WTC11 (cell line): ENCODE measurements at regions not wholly inside any gene's neighbourhood (a gene's known extent, or its start where the extent isn't known, plus 50 kb on each side); places are given as distances from the start of the nearest gene placed in this dataset.

ENCODE experiments used
- ATAC-seq: fragments of 200-7000 bp; cut with Tn5 transposase; 2 replicates; pipeline ENCODE4 v1.10.0; 2021; ENCODE audit warnings: mild to moderate bottlenecking, moderate library complexity
- CTCF ChIA-PET: fragments of 300-600 bp; sonication (Branson Sonifier 250); formaldehyde crosslinking; loops from one replicate; lab custom pipeline; 2021; ENCODE audit warnings: antibody characterized with exemption; lab: Charles Lee
- POLR2A ChIA-PET: fragments of 350-600 bp; sonication (Branson Sonifier 250); formaldehyde crosslinking; loops from one replicate; lab custom pipeline; 2021; ENCODE audit warnings: antibody characterized with exemption; lab: Charles Lee
- DNase-seq: peaks from one replicate; pipeline ENCODE4 v3.0.0; 2021; ENCODE audit warnings: low spot score
- H3K27ac Mint-ChIP-seq: 2 replicates; pipeline ENCODE4 v1.8.0; 2021; ENCODE audit warnings: mixed read lengths
- H3K27me3 Mint-ChIP-seq: 2 replicates; pipeline ENCODE4 v1.8.0; 2021; ENCODE audit warnings: low read depth, mild to moderate bottlenecking, moderate library complexity, mixed read lengths
- H3K36me3 Mint-ChIP-seq: 2 replicates; pipeline ENCODE4 v1.8.0; 2021; ENCODE audit warnings: mixed read lengths
- H3K4me1 Mint-ChIP-seq: 2 replicates; pipeline ENCODE4 v1.8.0; 2022; ENCODE audit warnings: mixed read lengths
- H3K4me3 Mint-ChIP-seq: 2 replicates; pipeline ENCODE4 v1.8.0; 2021; ENCODE audit warnings: mild to moderate bottlenecking, moderate library complexity, mixed read lengths
- H3K9me3 Mint-ChIP-seq: 2 replicates; pipeline ENCODE4 v1.8.0; 2021; ENCODE audit warnings: mixed read lengths
- ARID4B ChIP-seq: sonication (generic); formaldehyde crosslinking; IDR thresholded peaks from 2 replicates; pipeline ENCODE4 v1.8.0; 2023; ENCODE audit warnings: missing genetic modification reagents, mild to moderate bottlenecking, borderline replicate concordance
- ATF1 ChIP-seq: sonication (generic); formaldehyde crosslinking; IDR thresholded peaks from 2 replicates; pipeline ENCODE4 v1.8.1; 2023; ENCODE audit warnings: mild to moderate bottlenecking, moderate library complexity, missing genetic modification reagents
- CBFB ChIP-seq: sonication (generic); formaldehyde crosslinking; IDR thresholded peaks from 2 replicates; pipeline ENCODE4 v1.8.1; 2022; ENCODE audit warnings: mild to moderate bottlenecking, low read depth, missing genetic modification reagents
- CREM ChIP-seq: sonication (generic); formaldehyde crosslinking; IDR thresholded peaks from 2 replicates; pipeline ENCODE4 v1.8.1; 2022; ENCODE audit warnings: mild to moderate bottlenecking, missing genetic modification reagents, moderate library complexity
- ESRRA ChIP-seq: sonication (generic); formaldehyde crosslinking; IDR thresholded peaks from 2 replicates; pipeline ENCODE4 v1.8.1; 2022; ENCODE audit warnings: mild to moderate bottlenecking, missing genetic modification reagents, borderline replicate concordance
- JAZF1 ChIP-seq: fragments of 250-450 bp; sonication (Bioruptor Pico); IDR thresholded peaks from 2 replicates; pipeline ENCODE4 v1.9.0; 2021; ENCODE audit warnings: moderate library complexity, mild to moderate bottlenecking, inconsistent platforms
- MXD4 ChIP-seq: fragments of 250-450 bp; sonication (Bioruptor Pico); IDR thresholded peaks from 2 replicates; pipeline ENCODE4 v1.8.0; 2021; ENCODE audit warnings: mild to moderate bottlenecking, moderate library complexity, borderline replicate concordance
- NR2C2 ChIP-seq: sonication (generic); formaldehyde crosslinking; IDR thresholded peaks from 2 replicates; pipeline ENCODE4 v1.8.0; 2022; ENCODE audit warnings: mild to moderate bottlenecking, missing genetic modification reagents
- OVOL2 ChIP-seq: fragments of 250-450 bp; sonication (Bioruptor Pico); IDR thresholded peaks from 2 replicates; pipeline ENCODE4 v1.9.0; 2021; ENCODE audit warnings: mild to moderate bottlenecking, borderline replicate concordance
- SP1 ChIP-seq: sonication (generic); formaldehyde crosslinking; conservative IDR thresholded peaks from 2 replicates; pipeline ENCODE4 v1.8.1; 2022; ENCODE audit warnings: missing genetic modification reagents
- TEAD4 ChIP-seq: sonication (generic); formaldehyde crosslinking; IDR thresholded peaks from 2 replicates; pipeline ENCODE4 v1.8.0; 2022; ENCODE audit warnings: mild to moderate bottlenecking, missing genetic modification reagents
- TP53 ChIP-seq: sonication (generic); formaldehyde crosslinking; IDR thresholded peaks from 2 replicates; pipeline ENCODE4 v1.8.1; 2023; ENCODE audit warnings: mild to moderate bottlenecking, missing genetic modification reagents
- ZNF219 ChIP-seq: sonication (generic); formaldehyde crosslinking; IDR thresholded peaks from 2 replicates; pipeline ENCODE4 v1.8.0; 2023; ENCODE audit warnings: missing genetic modification reagents, mild to moderate bottlenecking, borderline replicate concordance
- ZNF317 ChIP-seq: sonication (generic); formaldehyde crosslinking; IDR thresholded peaks from 2 replicates; pipeline ENCODE4 v1.8.1; 2023; ENCODE audit warnings: low read depth, mild to moderate bottlenecking, moderate library complexity, missing genetic modification reagents, borderline replicate concordance
- TF ChIP-seq, protein P1 (sequence below): sonication (generic); formaldehyde crosslinking; conservative IDR thresholded peaks from 2 replicates; pipeline ENCODE4 v1.8.1; 2022; ENCODE audit warnings: mild to moderate bottlenecking, missing genetic modification reagents
- TF ChIP-seq, protein P2 (sequence below): sonication (generic); formaldehyde crosslinking; IDR thresholded peaks from 2 replicates; pipeline ENCODE4 v1.8.0; 2022; ENCODE audit warnings: mild to moderate bottlenecking, missing genetic modification reagents
- TF ChIP-seq, protein P3 (sequence below): sonication (generic); formaldehyde crosslinking; conservative IDR thresholded peaks from 2 replicates; pipeline ENCODE4 v1.8.1; 2023; ENCODE audit warnings: mild to moderate bottlenecking, low read depth, missing genetic modification reagents, moderate library complexity
- TF ChIP-seq, protein P4 (sequence below): sonication (generic); formaldehyde crosslinking; IDR thresholded peaks from 2 replicates; pipeline ENCODE4 v1.8.1; 2022; ENCODE audit warnings: mild to moderate bottlenecking, missing genetic modification reagents, moderate library complexity, borderline replicate concordance

- TF ChIP-seq, protein P1, sequence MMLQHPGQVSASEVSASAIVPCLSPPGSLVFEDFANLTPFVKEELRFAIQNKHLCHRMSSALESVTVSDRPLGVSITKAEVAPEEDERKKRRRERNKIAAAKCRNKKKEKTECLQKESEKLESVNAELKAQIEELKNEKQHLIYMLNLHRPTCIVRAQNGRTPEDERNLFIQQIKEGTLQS (CRISPR knock-in tag) = no peak
- TF ChIP-seq ARID4B (CRISPR knock-in tag) = no peak
- no peak for TF ChIP-seq MXD4 (CRISPR knock-in tag)
- TF ChIP-seq JAZF1 (CRISPR knock-in tag) = no peak
- ChIA-PET POLR2A (no interaction called here), CTCF (no interaction called here)
- Mint-ChIP-seq H3K27ac (no peak overlapping the region), H3K4me1 (peaks cover 13% of the 10 kb centered on the region), H3K4me3 (no peak overlapping the region), H3K36me3 (no peaks in the 10 kb centered on the region), H3K27me3 (no peaks in the 10 kb centered on the region; the same call in 1 of the 2 replicates), H3K9me3 (no peaks in the 10 kb centered on the region)
- ATAC-seq (no peak), DNase-seq (no peak)
Measured at GRCh38 chr12:109648521-109648920, 65.1 kb upstream of the FAM222A start.

DNA sequence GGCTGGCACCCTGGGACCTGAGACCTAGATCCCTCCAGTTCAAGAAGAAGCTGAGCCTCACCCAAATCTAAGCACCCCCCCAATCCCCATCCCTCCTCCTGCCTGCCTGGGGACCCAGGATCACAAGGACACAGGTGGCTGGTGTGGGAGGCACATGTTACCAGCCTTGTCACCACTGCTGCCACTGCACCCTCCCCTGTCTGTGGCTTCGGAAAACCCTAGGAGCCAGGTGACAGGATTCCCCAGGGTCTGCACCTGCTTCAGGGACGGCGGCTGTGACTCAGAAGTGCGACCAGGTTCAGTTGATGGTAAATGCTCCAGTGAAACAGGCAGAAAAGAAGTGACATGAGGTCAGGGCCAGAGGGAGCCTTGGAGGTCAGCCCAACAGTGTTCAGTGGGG is 62.8 kb upstream of the FAM222A start:
- no peak for ATAC-seq
- Mint-ChIP-seq H3K36me3 (no peaks in the 10 kb centered on the region), H3K4me3 (no peak overlapping the region), H3K4me1 (peaks cover 15% of the 10 kb centered on the region), H3K9me3 (no peaks in the 10 kb centered on the region)
- ChIA-PET POLR2A (no interaction called here), CTCF (interaction anchor here (0.6 kb wide), 1 partner anchor 27 kb away, joined by 4 read pairs; no protein-coding TSS in a partner anchor)
- DNase-seq = no peak
- TF ChIP-seq TP53 (no peak), ZNF219 (CRISPR knock-in tag) (no peak), CREM (CRISPR knock-in tag) (no peak), ESRRA (CRISPR knock-in tag) (no peak), CBFB (CRISPR knock-in tag) (no peak), ATF1 (CRISPR knock-in tag) (no peak), TEAD4 (CRISPR knock-in tag) (no peak), SP1 (CRISPR knock-in tag) (no peak), MXD4 (CRISPR knock-in tag) (no peak), ZNF317 (CRISPR knock-in tag) (no peak), OVOL2 (CRISPR knock-in tag) (no peak), NR2C2 (no peak)
- TF ChIP-seq, protein P2, sequence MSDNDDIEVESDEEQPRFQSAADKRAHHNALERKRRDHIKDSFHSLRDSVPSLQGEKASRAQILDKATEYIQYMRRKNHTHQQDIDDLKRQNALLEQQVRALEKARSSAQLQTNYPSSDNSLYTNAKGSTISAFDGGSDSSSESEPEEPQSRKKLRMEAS (CRISPR knock-in tag) = no peak
- TF ChIP-seq, protein P3, sequence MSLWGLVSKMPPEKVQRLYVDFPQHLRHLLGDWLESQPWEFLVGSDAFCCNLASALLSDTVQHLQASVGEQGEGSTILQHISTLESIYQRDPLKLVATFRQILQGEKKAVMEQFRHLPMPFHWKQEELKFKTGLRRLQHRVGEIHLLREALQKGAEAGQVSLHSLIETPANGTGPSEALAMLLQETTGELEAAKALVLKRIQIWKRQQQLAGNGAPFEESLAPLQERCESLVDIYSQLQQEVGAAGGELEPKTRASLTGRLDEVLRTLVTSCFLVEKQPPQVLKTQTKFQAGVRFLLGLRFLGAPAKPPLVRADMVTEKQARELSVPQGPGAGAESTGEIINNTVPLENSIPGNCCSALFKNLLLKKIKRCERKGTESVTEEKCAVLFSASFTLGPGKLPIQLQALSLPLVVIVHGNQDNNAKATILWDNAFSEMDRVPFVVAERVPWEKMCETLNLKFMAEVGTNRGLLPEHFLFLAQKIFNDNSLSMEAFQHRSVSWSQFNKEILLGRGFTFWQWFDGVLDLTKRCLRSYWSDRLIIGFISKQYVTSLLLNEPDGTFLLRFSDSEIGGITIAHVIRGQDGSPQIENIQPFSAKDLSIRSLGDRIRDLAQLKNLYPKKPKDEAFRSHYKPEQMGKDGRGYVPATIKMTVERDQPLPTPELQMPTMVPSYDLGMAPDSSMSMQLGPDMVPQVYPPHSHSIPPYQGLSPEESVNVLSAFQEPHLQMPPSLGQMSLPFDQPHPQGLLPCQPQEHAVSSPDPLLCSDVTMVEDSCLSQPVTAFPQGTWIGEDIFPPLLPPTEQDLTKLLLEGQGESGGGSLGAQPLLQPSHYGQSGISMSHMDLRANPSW (CRISPR knock-in tag) = no peak
- TF ChIP-seq, protein P4, sequence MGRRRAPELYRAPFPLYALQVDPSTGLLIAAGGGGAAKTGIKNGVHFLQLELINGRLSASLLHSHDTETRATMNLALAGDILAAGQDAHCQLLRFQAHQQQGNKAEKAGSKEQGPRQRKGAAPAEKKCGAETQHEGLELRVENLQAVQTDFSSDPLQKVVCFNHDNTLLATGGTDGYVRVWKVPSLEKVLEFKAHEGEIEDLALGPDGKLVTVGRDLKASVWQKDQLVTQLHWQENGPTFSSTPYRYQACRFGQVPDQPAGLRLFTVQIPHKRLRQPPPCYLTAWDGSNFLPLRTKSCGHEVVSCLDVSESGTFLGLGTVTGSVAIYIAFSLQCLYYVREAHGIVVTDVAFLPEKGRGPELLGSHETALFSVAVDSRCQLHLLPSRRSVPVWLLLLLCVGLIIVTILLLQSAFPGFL = no peak
- TF ChIP-seq, protein P1 (CRISPR knock-in tag) = no peak
- TF ChIP-seq, all 79 proteins: peak for 0
- Mint-ChIP-seq H3K27ac (no peak overlapping the region), H3K27me3 (no peaks in the 10 kb centered on the region; the same call in 1 of the 2 replicates)
